NCI-H69 (cell line): ENCODE measurements at regions not wholly inside any gene's neighbourhood (a gene's known extent, or its start where the extent isn't known, plus 50 kb on each side); places are given as distances from the start of the nearest gene placed in this dataset.

Experiments used
- DNase-seq: peaks from one replicate; lab custom pipeline; 2025; lab: John Stamatoyannopoulos, UW

GRCh38 chr3:11919390-11919789, 72.7 kb upstream of the TAMM41 start:
- DNase-seq: no peak

- DNase-seq: no peak
These were observed 77.8 kb upstream of the TAMM41 start for GRCh38 chr3:11924518-11924917.

GRCh38 chr3:11928381-11928780, 75.8 kb upstream of the SYN2 start:
- DNase-seq: peak; percentile 89

- no peak for DNase-seq
These were observed 74.7 kb upstream of the SYN2 start for GRCh38 chr3:11929531-11929930.

- no peak for DNase-seq
These were observed 74.1 kb upstream of the SYN2 start for GRCh38 chr3:11930084-11930483.

- DNase-seq: no peak
These were observed 71.6 kb upstream of the SYN2 start for GRCh38 chr3:11932636-11933035.

GRCh38 chr3:11933529-11933928, 70.7 kb upstream of the SYN2 start:
- DNase-seq: no peak

- DNase-seq: peak; percentile 61
These were observed 60.0 kb upstream of the SYN2 start for GRCh38 chr3:11944052-11944673.

- DNase-seq: no peak
These were observed 55.9 kb upstream of the SYN2 start for GRCh38 chr3:11948331-11948730.

- DNase-seq: no peak
These were observed 55.3 kb upstream of the SYN2 start for GRCh38 chr3:11948866-11949265.

- no peak for DNase-seq
These were observed 54.8 kb upstream of the SYN2 start for GRCh38 chr3:11949351-11949750.

GRCh38 chr3:11950576-11950975, 53.6 kb upstream of the SYN2 start:
- DNase-seq: no peak

GRCh38 chr3:11953350-11953749, 50.8 kb upstream of the SYN2 start:
- peak; percentile 84 for DNase-seq

GRCh38 chr3:11953778-11954177, 50.4 kb upstream of the SYN2 start:
- DNase-seq: no peak

GRCh38 chr3:11954312-11954934, 49.8 kb upstream of the SYN2 start:
- DNase-seq: peak; percentile 83
